Motor neuron (in vitro differentiated cells): ENCODE measurements at regions not wholly inside any gene's neighbourhood (a gene's known extent, or its start where the extent isn't known, plus 50 kb on each side); places are given as distances from the start of the nearest gene placed in this dataset.

Experiments
- ATAC-seq, 8 experiments: fragments of 200-7000 bp; cut with Tn5 transposase; replicated peaks in 6 of 8; 2 replicates each; pipeline ENCODE4 v1.8.0; 2021; ENCODE audit warnings: mild to moderate bottlenecking in 8 of 8, moderate library complexity in 8 of 8
- H3K27ac ChIP-seq, 2 donors: fragments of 250-450 bp; sonication (Bioruptor Pico); 2 replicates each; pipeline ENCODE4 v1.9.0; 2021; ENCODE audit warnings: antibody characterized with exemption in 2 of 2, mild to moderate bottlenecking in 2 of 2, moderate library complexity in 1 of 2
- H3K4me1 ChIP-seq, 2 donors: fragments of 250-450 bp; sonication (Bioruptor Pico); replicated peaks in 1 of 2; 2 replicates each; pipeline ENCODE4 v1.6.1; 2021; ENCODE audit warnings: antibody characterized with exemption in 2 of 2, mild to moderate bottlenecking in 2 of 2, moderate library complexity in 1 of 2
- H3K4me3 ChIP-seq, 5 donors: fragments of 250-450 bp; sonication (Bioruptor Pico); 2 replicates each; pipeline ENCODE4 v1.9.0; 2021; ENCODE audit warnings: antibody characterized with exemption in 5 of 5, mild to moderate bottlenecking in 5 of 5, moderate library complexity in 4 of 5
- WGBS, 10 experiments: fragments of 450-650 bp; shearing (Covaris generic); methylation state at CpG; one replicate each; pipeline ENCODE4 v1.0.0; 2022; 5-methylcytosine and 5-hydroxymethylcytosine counted together
- in situ Hi-C, 9 experiments: fragments of 400-800 bp; cut with MboI; loops; one replicate each; pipeline ENCODE4 v1.15.0; 2021; ENCODE audit warnings: low sequenced_read_pairs in 9 of 9, low pct_unique_long_range_greater_than_20kb in 2 of 9; ENCODE audit not compliant: unreplicated experiment in 9 of 9

GRCh38 chr3:152927131-152927530, 92.2 kb downstream of the P2RY1 start:
- in situ Hi-C loops: no loop called here
- WGBS, 10 experiments: 14 to 100% (median 80%) methylated on average over 1 to 3 of the region's 3 CpGs; no CpG with 5 or more reads in 3 of the 10 experiments
- no peak for ATAC-seq
- Histone ChIP-seq H3K4me1 (no peaks in the 10 kb centered on the region), H3K4me3 (no peak overlapping the region), H3K27ac (no peak overlapping the region)

GRCh38 chr3:152930516-152930915, 95.6 kb downstream of the P2RY1 start:
- in situ Hi-C loops: no loop called here
- Histone ChIP-seq H3K27ac (no peak overlapping the region), H3K4me3 (no peak overlapping the region), H3K4me1 (no peaks in the 10 kb centered on the region)
- 40 to 100% (median 88%) methylated on average over 1 to 2 of the region's 2 CpGs; no CpG with 5 or more reads in 3 of the 10 experiments for WGBS, 10 experiments
- ATAC-seq: no peak

- no peak overlapping the region for H3K4me3 ChIP-seq
- 7 to 88% (median 40%) methylated on average over 1 to 2 of the region's 2 CpGs; no CpG with 5 or more reads in 1 of the 10 experiments for WGBS, 10 experiments
- no peaks in the 10 kb centered on the region for H3K4me1 ChIP-seq
- no peak for ATAC-seq
- in situ Hi-C loops: no loop called here
- H3K27ac ChIP-seq: no peak overlapping the region
These were observed 102.3 kb downstream of the P2RY1 start for GRCh38 chr3:152937234-152937633.

GRCh38 chr3:152938974-152939636, 104.2 kb downstream of the P2RY1 start:
- no peak for ATAC-seq
- no peak overlapping the region for H3K27ac ChIP-seq
- in situ Hi-C loops: no loop called here
- WGBS, 10 experiments: 0 to 100% (median 69%) methylated on average over 1 of the region's 1 CpG; no CpG with 5 or more reads in 2 of the 10 experiments
- H3K4me1 ChIP-seq: no peaks in the 10 kb centered on the region
- no peak overlapping the region for H3K4me3 ChIP-seq

GRCh38 chr3:152941859-152942258, 106.9 kb downstream of the P2RY1 start:
- in situ Hi-C loops: no loop called here
- no peak overlapping the region for H3K4me3 ChIP-seq
- WGBS, 10 experiments: 74 to 100% (median 86%) methylated on average over 2 to 3 of the region's 3 CpGs; no CpG with 5 or more reads in 3 of the 10 experiments
- ATAC-seq: peak in 2 of 8 experiments; percentile 63 to 66
- H3K27ac ChIP-seq: no peak overlapping the region
- no peaks in the 10 kb centered on the region for H3K4me1 ChIP-seq

GRCh38 chr3:152942366-152942765, 107.4 kb downstream of the P2RY1 start:
- in situ Hi-C loops: no loop called here
- WGBS, 10 experiments: 43 to 100% (median 92%) methylated on average over 1 to 3 of the region's 3 CpGs; no CpG with 5 or more reads in 1 of the 10 experiments
- no peaks in the 10 kb centered on the region for H3K4me1 ChIP-seq
- H3K27ac ChIP-seq: no peak overlapping the region
- ATAC-seq: peak in 2 of 8 experiments; percentile 89 to 94
- H3K4me3 ChIP-seq: no peak overlapping the region

- in situ Hi-C loops: no loop called here
- H3K27ac ChIP-seq: no peak overlapping the region
- no peaks in the 10 kb centered on the region for H3K4me1 ChIP-seq
- no peak overlapping the region for H3K4me3 ChIP-seq
- 0 to 100% (median 43%) methylated on average over 1 to 3 of the region's 3 CpGs; no CpG with 5 or more reads in 2 of the 10 experiments for WGBS, 10 experiments
- ATAC-seq: peak in 2 of 8 experiments; percentile 30 to 65
These were observed 108.7 kb downstream of the P2RY1 start for GRCh38 chr3:152943645-152944044.

GRCh38 chr3:152944671-152945070, 109.7 kb downstream of the P2RY1 start:
- no peaks in the 10 kb centered on the region for H3K4me1 ChIP-seq
- no peak overlapping the region for H3K4me3 ChIP-seq
- ATAC-seq: no peak
- H3K27ac ChIP-seq: no peak overlapping the region
- in situ Hi-C loops: no loop called here
- WGBS, 10 experiments: 80 to 100% (median 92%) methylated on average over 1 of the region's 1 CpG; no CpG with 5 or more reads in 1 of the 10 experiments

GRCh38 chr3:152945556-152945955, 110.6 kb downstream of the P2RY1 start:
- Histone ChIP-seq H3K4me3 (no peak overlapping the region), H3K27ac (no peak overlapping the region), H3K4me1 (no peaks in the 10 kb centered on the region)
- WGBS, 10 experiments: 78 to 100% (median 94%) methylated on average over 1 to 2 of the region's 2 CpGs; no CpG with 5 or more reads in 1 of the 10 experiments
- no peak for ATAC-seq
- in situ Hi-C loops: no loop called here

GRCh38 chr3:152957491-152957890, 122.6 kb downstream of the P2RY1 start:
- in situ Hi-C loops: no loop called here
- 67 to 100% (median 82%) methylated on average over 1 to 2 of the region's 2 CpGs for WGBS, 10 experiments
- Histone ChIP-seq H3K4me1 (no peaks in the 10 kb centered on the region), H3K4me3 (no peak overlapping the region), H3K27ac (no peak overlapping the region)
- peak in 4 of 8 experiments; percentile 28 to 75 (median 54) for ATAC-seq

- Histone ChIP-seq H3K27ac (no peak overlapping the region), H3K4me1 (no peaks in the 10 kb centered on the region), H3K4me3 (no peak overlapping the region)
- ATAC-seq: peak in 2 of 8 experiments; percentile 54 to 84
- in situ Hi-C loops: no loop called here
- WGBS, 10 experiments: 12 to 100% (median 93%) methylated on average over 1 to 3 of the region's 3 CpGs; no CpG with 5 or more reads in 3 of the 10 experiments
These were observed 124.4 kb downstream of the P2RY1 start for GRCh38 chr3:152959307-152959706.

- WGBS, 10 experiments: 40 to 100% (median 84%) methylated on average over 1 to 3 of the region's 3 CpGs; no CpG with 5 or more reads in 2 of the 10 experiments
- ATAC-seq: no peak
These were observed 125.8 kb downstream of the P2RY1 start for GRCh38 chr3:152960684-152961083.

GRCh38 chr3:152961323-152961722, 126.4 kb downstream of the P2RY1 start:
- in situ Hi-C loops: no loop called here
- ATAC-seq: peak in 3 of 8 experiments; percentile 7 to 46 (median 23)
- WGBS, 10 experiments: 0 to 80% (median 50%) methylated on average over 1 to 2 of the region's 2 CpGs; no CpG with 5 or more reads in 1 of the 10 experiments
- Histone ChIP-seq H3K4me3 (no peak overlapping the region), H3K4me1 (no peaks in the 10 kb centered on the region), H3K27ac (no peak overlapping the region)

More at GRCh38 chr3:152960684-152961083, 125.8 kb downstream of the P2RY1 start:
- in situ Hi-C loops: no loop called here
- Histone ChIP-seq H3K4me1 (no peaks in the 10 kb centered on the region), H3K4me3 (no peak overlapping the region), H3K27ac (no peak overlapping the region)
